ENCODE measurements at regions not wholly inside any gene's neighbourhood (a gene's known extent, or its start where the extent isn't known, plus 50 kb on each side); places are given as distances from the start of the nearest gene placed in this dataset.

DNA sequence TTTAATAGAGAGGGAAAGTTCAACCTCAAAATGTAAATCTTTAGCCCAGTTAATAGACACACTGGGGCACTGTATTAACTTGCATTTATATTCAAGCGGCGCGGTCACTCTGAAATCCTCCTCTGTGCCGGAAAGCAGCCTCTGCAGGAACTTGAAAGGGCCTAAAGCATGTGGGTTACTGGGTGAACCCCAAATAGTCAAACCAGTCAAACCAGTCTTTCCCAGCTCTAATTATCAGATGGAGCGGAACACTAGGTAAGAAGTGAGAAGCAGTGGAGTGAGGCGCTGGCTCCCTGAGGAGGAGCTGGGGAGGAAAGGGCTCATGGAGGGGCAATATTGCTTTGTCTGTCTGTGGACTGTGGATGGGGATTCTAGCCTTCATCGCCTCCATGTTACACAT, 531.3 kb downstream of the QKI start:
- TF ChIP-seq, protein P1, sequence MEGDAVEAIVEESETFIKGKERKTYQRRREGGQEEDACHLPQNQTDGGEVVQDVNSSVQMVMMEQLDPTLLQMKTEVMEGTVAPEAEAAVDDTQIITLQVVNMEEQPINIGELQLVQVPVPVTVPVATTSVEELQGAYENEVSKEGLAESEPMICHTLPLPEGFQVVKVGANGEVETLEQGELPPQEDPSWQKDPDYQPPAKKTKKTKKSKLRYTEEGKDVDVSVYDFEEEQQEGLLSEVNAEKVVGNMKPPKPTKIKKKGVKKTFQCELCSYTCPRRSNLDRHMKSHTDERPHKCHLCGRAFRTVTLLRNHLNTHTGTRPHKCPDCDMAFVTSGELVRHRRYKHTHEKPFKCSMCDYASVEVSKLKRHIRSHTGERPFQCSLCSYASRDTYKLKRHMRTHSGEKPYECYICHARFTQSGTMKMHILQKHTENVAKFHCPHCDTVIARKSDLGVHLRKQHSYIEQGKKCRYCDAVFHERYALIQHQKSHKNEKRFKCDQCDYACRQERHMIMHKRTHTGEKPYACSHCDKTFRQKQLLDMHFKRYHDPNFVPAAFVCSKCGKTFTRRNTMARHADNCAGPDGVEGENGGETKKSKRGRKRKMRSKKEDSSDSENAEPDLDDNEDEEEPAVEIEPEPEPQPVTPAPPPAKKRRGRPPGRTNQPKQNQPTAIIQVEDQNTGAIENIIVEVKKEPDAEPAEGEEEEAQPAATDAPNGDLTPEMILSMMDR (IDR thresholded peaks at IDR 0.05; ENCODE audit: low read depth, low read length) = no peak
- TF ChIP-seq EZH2phosphoT487 (IDR thresholded peaks at IDR 0.05; ENCODE audit: low read depth) = no peak
